ENCODE measurements at regions not wholly inside any gene's neighbourhood (a gene's known extent, or its start where the extent isn't known, plus 50 kb on each side); places are given as distances from the start of the nearest gene placed in this dataset.

- H3K4me3 ChIP-seq (ENCODE audit: low read depth, low read length): no peak overlapping the region
- no peak for DNase-seq (ENCODE audit: low read depth in 4 of 6, low spot score in 6 of 6)
- no peaks in the 10 kb centered on the region for H3K36me3 ChIP-seq (ENCODE audit: control insufficient read depth, insufficient read depth, low read length)
- H3K4me1 ChIP-seq (ENCODE audit: control insufficient read depth, insufficient read depth, low read length): no peaks in the 10 kb centered on the region
- no CpG with 5 or more reads among the region's 1 CpG for WGBS (ENCODE audit: insufficient coverage)
- no peaks in the 10 kb centered on the region for H3K27me3 ChIP-seq (ENCODE audit: control insufficient read depth, insufficient read depth, low read length)
- H3K9me3 ChIP-seq (ENCODE audit: control insufficient read depth, insufficient read depth, low read length): peaks cover 2% of the 10 kb centered on the region
- H3K27ac ChIP-seq (ENCODE audit: low read depth, low read length): no peak overlapping the region
These were observed 51.5 kb upstream of the GRM3 start for GRCh38 chr7:86592185-86592584.

- no CpG with 5 or more reads among the region's 9 CpGs for WGBS (ENCODE audit: insufficient coverage)
- H3K27ac ChIP-seq (ENCODE audit: low read depth, low read length): no peak overlapping the region
- no peaks in the 10 kb centered on the region for H3K27me3 ChIP-seq (ENCODE audit: control insufficient read depth, insufficient read depth, low read length)
- no peaks in the 10 kb centered on the region for H3K36me3 ChIP-seq (ENCODE audit: control insufficient read depth, insufficient read depth, low read length)
- DNase-seq (ENCODE audit: low read depth in 4 of 6, low spot score in 6 of 6): no peak
- no peaks in the 10 kb centered on the region for H3K4me1 ChIP-seq (ENCODE audit: control insufficient read depth, insufficient read depth, low read length)
- no peak overlapping the region for H3K4me3 ChIP-seq (ENCODE audit: low read depth, low read length)
- no peaks in the 10 kb centered on the region for H3K9me3 ChIP-seq (ENCODE audit: control insufficient read depth, insufficient read depth, low read length)
These were observed 69.7 kb upstream of the GRM3 start for GRCh38 chr7:86574006-86574405.

- no peak overlapping the region for H3K4me3 ChIP-seq (ENCODE audit: low read depth, low read length)
- peak in 2 of 6 donors; percentile 1 to 55 for DNase-seq (ENCODE audit: low read depth in 4 of 6, low spot score in 6 of 6)
- H3K27ac ChIP-seq (ENCODE audit: low read depth, low read length): no peak overlapping the region
- no peaks in the 10 kb centered on the region for H3K36me3 ChIP-seq (ENCODE audit: control insufficient read depth, insufficient read depth, low read length)
- no CpG with 5 or more reads among the region's 8 CpGs for WGBS (ENCODE audit: insufficient coverage)
- H3K9me3 ChIP-seq (ENCODE audit: control insufficient read depth, insufficient read depth, low read length): no peaks in the 10 kb centered on the region
- H3K4me1 ChIP-seq (ENCODE audit: control insufficient read depth, insufficient read depth, low read length): no peaks in the 10 kb centered on the region
- H3K27me3 ChIP-seq (ENCODE audit: control insufficient read depth, insufficient read depth, low read length): no peaks in the 10 kb centered on the region
These were observed 84.8 kb upstream of the GRM3 start for GRCh38 chr7:86558680-86559501.

GRCh38 chr7:86534641-86535040, 109.1 kb upstream of the GRM3 start:
- Histone ChIP-seq H3K4me3 (ENCODE audit: low read depth, low read length) (no peak overlapping the region), H3K4me1 (ENCODE audit: control insufficient read depth, insufficient read depth, low read length) (no peaks in the 10 kb centered on the region), H3K9me3 (ENCODE audit: control insufficient read depth, insufficient read depth, low read length) (no peaks in the 10 kb centered on the region), H3K27me3 (ENCODE audit: control insufficient read depth, insufficient read depth, low read length) (no peaks in the 10 kb centered on the region), H3K36me3 (ENCODE audit: control insufficient read depth, insufficient read depth, low read length) (no peaks in the 10 kb centered on the region), H3K27ac (ENCODE audit: low read depth, low read length) (no peak overlapping the region)
- DNase-seq (ENCODE audit: low read depth in 4 of 6, low spot score in 6 of 6): no peak
- WGBS (ENCODE audit: insufficient coverage): 89% methylated on average over 5 of the region's 5 CpGs

- no peaks in the 10 kb centered on the region for H3K36me3 ChIP-seq (ENCODE audit: control insufficient read depth, insufficient read depth, low read length)
- no peak for DNase-seq (ENCODE audit: low read depth in 4 of 6, low spot score in 6 of 6)
- H3K27me3 ChIP-seq (ENCODE audit: control insufficient read depth, insufficient read depth, low read length): no peaks in the 10 kb centered on the region
- H3K4me1 ChIP-seq (ENCODE audit: control insufficient read depth, insufficient read depth, low read length): no peaks in the 10 kb centered on the region
- H3K4me3 ChIP-seq (ENCODE audit: low read depth, low read length): no peak overlapping the region
- H3K27ac ChIP-seq (ENCODE audit: low read depth, low read length): no peak overlapping the region
- no CpG with 5 or more reads among the region's 1 CpG for WGBS (ENCODE audit: insufficient coverage)
- H3K9me3 ChIP-seq (ENCODE audit: control insufficient read depth, insufficient read depth, low read length): no peaks in the 10 kb centered on the region
These were observed 139.5 kb upstream of the GRM3 start for GRCh38 chr7:86504229-86504628.

GRCh38 chr7:86499986-86500385, 143.7 kb upstream of the GRM3 start:
- WGBS (ENCODE audit: insufficient coverage): no CpG with 5 or more reads among the region's 1 CpG
- Histone ChIP-seq H3K27me3 (ENCODE audit: control insufficient read depth, insufficient read depth, low read length) (no peaks in the 10 kb centered on the region), H3K27ac (ENCODE audit: low read depth, low read length) (no peak overlapping the region)

GRCh38 chr7:86485827-86486226, 157.9 kb upstream of the GRM3 start:
- WGBS (ENCODE audit: insufficient coverage): 63% methylated on average over 3 of the region's 3 CpGs
- no peak overlapping the region for H3K4me3 ChIP-seq (ENCODE audit: low read depth, low read length)
- DNase-seq (ENCODE audit: low read depth in 4 of 6, low spot score in 6 of 6): no peak
- no peaks in the 10 kb centered on the region for H3K9me3 ChIP-seq (ENCODE audit: control insufficient read depth, insufficient read depth, low read length)
- H3K36me3 ChIP-seq (ENCODE audit: control insufficient read depth, insufficient read depth, low read length): no peaks in the 10 kb centered on the region
- no peak overlapping the region for H3K27ac ChIP-seq (ENCODE audit: low read depth, low read length)
- H3K4me1 ChIP-seq (ENCODE audit: control insufficient read depth, insufficient read depth, low read length): no peaks in the 10 kb centered on the region
- no peaks in the 10 kb centered on the region for H3K27me3 ChIP-seq (ENCODE audit: control insufficient read depth, insufficient read depth, low read length)

More at GRCh38 chr7:86499986-86500385, 143.7 kb upstream of the GRM3 start:
- Histone ChIP-seq H3K9me3 (ENCODE audit: control insufficient read depth, insufficient read depth, low read length) (no peaks in the 10 kb centered on the region), H3K4me3 (ENCODE audit: low read depth, low read length) (no peak overlapping the region), H3K4me1 (ENCODE audit: control insufficient read depth, insufficient read depth, low read length) (no peaks in the 10 kb centered on the region), H3K36me3 (ENCODE audit: control insufficient read depth, insufficient read depth, low read length) (no peaks in the 10 kb centered on the region)
- peak in 1 of 6 donors; percentile 65 for DNase-seq (ENCODE audit: low read depth in 4 of 6, low spot score in 6 of 6)

GRCh38 chr7:86479144-86479543, 164.6 kb upstream of the GRM3 start:
- Histone ChIP-seq H3K27ac (ENCODE audit: low read depth, low read length) (no peak overlapping the region), H3K4me1 (ENCODE audit: control insufficient read depth, insufficient read depth, low read length) (no peaks in the 10 kb centered on the region), H3K36me3 (ENCODE audit: control insufficient read depth, insufficient read depth, low read length) (no peaks in the 10 kb centered on the region), H3K4me3 (ENCODE audit: low read depth, low read length) (no peak overlapping the region), H3K9me3 (ENCODE audit: control insufficient read depth, insufficient read depth, low read length) (no peaks in the 10 kb centered on the region), H3K27me3 (ENCODE audit: control insufficient read depth, insufficient read depth, low read length) (no peaks in the 10 kb centered on the region)
- DNase-seq (ENCODE audit: low read depth in 4 of 6, low spot score in 6 of 6): no peak
- 83% methylated on average over 2 of the region's 2 CpGs for WGBS (ENCODE audit: insufficient coverage)

- H3K4me1 ChIP-seq (ENCODE audit: control insufficient read depth, insufficient read depth, low read length): no peaks in the 10 kb centered on the region
- no peaks in the 10 kb centered on the region for H3K27me3 ChIP-seq (ENCODE audit: control insufficient read depth, insufficient read depth, low read length)
- H3K9me3 ChIP-seq (ENCODE audit: control insufficient read depth, insufficient read depth, low read length): no peaks in the 10 kb centered on the region
- H3K4me3 ChIP-seq (ENCODE audit: low read depth, low read length): no peak overlapping the region
- WGBS (ENCODE audit: insufficient coverage): no CpG with 5 or more reads among the region's 2 CpGs
- H3K27ac ChIP-seq (ENCODE audit: low read depth, low read length): no peak overlapping the region
- DNase-seq (ENCODE audit: low read depth in 4 of 6, low spot score in 6 of 6): no peak
- H3K36me3 ChIP-seq (ENCODE audit: control insufficient read depth, insufficient read depth, low read length): no peaks in the 10 kb centered on the region
These were observed 166.3 kb upstream of the GRM3 start for GRCh38 chr7:86477343-86477935.

GRCh38 chr7:86470763-86471162, 172.9 kb upstream of the GRM3 start:
- no peak for DNase-seq (ENCODE audit: low read depth in 4 of 6, low spot score in 6 of 6)
- Histone ChIP-seq H3K36me3 (ENCODE audit: control insufficient read depth, insufficient read depth, low read length) (no peaks in the 10 kb centered on the region), H3K4me3 (ENCODE audit: low read depth, low read length) (no peak overlapping the region), H3K27ac (ENCODE audit: low read depth, low read length) (no peak overlapping the region), H3K4me1 (ENCODE audit: control insufficient read depth, insufficient read depth, low read length) (no peaks in the 10 kb centered on the region), H3K9me3 (ENCODE audit: control insufficient read depth, insufficient read depth, low read length) (no peaks in the 10 kb centered on the region), H3K27me3 (ENCODE audit: control insufficient read depth, insufficient read depth, low read length) (no peaks in the 10 kb centered on the region)
- no CpG with 5 or more reads among the region's 1 CpG for WGBS (ENCODE audit: insufficient coverage)

All from spinal cord (tissue), 9 donors.